OCI-LY1 (cell line): ENCODE measurements at regions not wholly inside any gene's neighbourhood (a gene's known extent, or its start where the extent isn't known, plus 50 kb on each side); places are given as distances from the start of the nearest gene placed in this dataset.

Experiments used
- H2AFZ ChIP-seq: fragments of 200-600 bp; sonication (generic), shearing (Covaris generic); 2 replicates; pipeline ENCODE4 v1.6.0; 2014; ENCODE audit warnings: antibody characterized with exemption, mild to moderate bottlenecking, low read length
- H3F3A ChIP-seq: fragments of 200-600 bp; sonication (generic), shearing (Covaris generic); 2 replicates; pipeline ENCODE4 v1.6.0; 2014; ENCODE audit warnings: mild to moderate bottlenecking, antibody characterized with exemption, low read length, moderate library complexity; ENCODE audit not compliant: insufficient read depth
- H3K27ac ChIP-seq: fragments of 200-600 bp; sonication (generic); 2 replicates; pipeline ENCODE4 v1.5.1; 2014; ENCODE audit warnings: low read length, mixed run types, mild to moderate bottlenecking, low read depth; ENCODE audit not compliant: poor library complexity, severe bottlenecking
- H3K27me3 ChIP-seq: fragments of 200-600 bp; sonication (generic); 2 replicates; pipeline ENCODE4 v1.6.0; 2014; ENCODE audit warnings: antibody characterized with exemption, mild to moderate bottlenecking, low read length, moderate library complexity; ENCODE audit not compliant: insufficient read depth
- H3K36me3 ChIP-seq: fragments of 200-600 bp; sonication (generic); 2 replicates; pipeline ENCODE4 v1.6.1; 2014; ENCODE audit warnings: mild to moderate bottlenecking, antibody characterized with exemption, low read length, moderate library complexity, mixed read lengths; ENCODE audit not compliant: insufficient read depth
- H3K4me1 ChIP-seq: fragments of 200-600 bp; sonication (generic); 2 replicates; pipeline ENCODE4 v1.5.1; 2014; ENCODE audit warnings: mild to moderate bottlenecking, low read length, moderate library complexity; ENCODE audit not compliant: insufficient read depth, severe bottlenecking
- H3K4me2 ChIP-seq: fragments of 200-600 bp; sonication (generic), shearing (Covaris generic); 2 replicates; pipeline ENCODE4 v1.6.1; 2014; ENCODE audit warnings: low read length
- H3K4me3 ChIP-seq: fragments of 200-600 bp; sonication (generic); 2 replicates; pipeline ENCODE4 v1.5.1; 2014; ENCODE audit warnings: low read length, low read depth, mild to moderate bottlenecking, mixed read lengths; ENCODE audit not compliant: poor library complexity, severe bottlenecking
- H3K79me2 ChIP-seq: fragments of 200-600 bp; shearing (Covaris generic); 2 replicates; pipeline ENCODE4 v1.6.1; 2016; ENCODE audit warnings: mixed run types, low read length, mixed read lengths; ENCODE audit not compliant: insufficient read depth
- H3K9ac ChIP-seq: fragments of 200-600 bp; sonication (generic), shearing (Covaris generic); 2 replicates; pipeline ENCODE4 v1.6.1; 2014; ENCODE audit warnings: mild to moderate bottlenecking, low read length, mixed read lengths
- H3K9me2 ChIP-seq: fragments of 200-600 bp; sonication (generic), shearing (Covaris generic); 2 replicates; pipeline ENCODE4 v1.6.1; 2014; ENCODE audit warnings: low read depth, mild to moderate bottlenecking, low read length, mixed read lengths
- H3K9me3 ChIP-seq: fragments of 200-600 bp; shearing (Covaris generic); 2 replicates; pipeline ENCODE4 v1.6.1; 2014; ENCODE audit warnings: low read length, mixed read lengths
- H4K20me1 ChIP-seq: fragments of 200-600 bp; sonication (generic), shearing (Covaris generic); 2 replicates; pipeline ENCODE4 v1.6.0; 2016; ENCODE audit warnings: mild to moderate bottlenecking, low read length; ENCODE audit not compliant: insufficient read depth
- EZH2 ChIP-seq: fragments of 200-600 bp; sonication (generic), shearing (Covaris generic); IDR thresholded peaks from 2 replicates; pipeline ENCODE4 v1.8.0; 2017; ENCODE audit warnings: borderline replicate concordance, mixed run types, mild to moderate bottlenecking, antibody characterized with exemption, low read length, moderate library complexity, mixed read lengths
- TF ChIP-seq, protein P1 (sequence below): fragments of 200-600 bp; sonication (generic), shearing (Covaris generic); IDR thresholded peaks from 2 replicates; pipeline ENCODE4 v1.5.1; 2017; ENCODE audit warnings: mild to moderate bottlenecking, antibody characterized with exemption, low read length, moderate library complexity, mixed read lengths

DNA sequence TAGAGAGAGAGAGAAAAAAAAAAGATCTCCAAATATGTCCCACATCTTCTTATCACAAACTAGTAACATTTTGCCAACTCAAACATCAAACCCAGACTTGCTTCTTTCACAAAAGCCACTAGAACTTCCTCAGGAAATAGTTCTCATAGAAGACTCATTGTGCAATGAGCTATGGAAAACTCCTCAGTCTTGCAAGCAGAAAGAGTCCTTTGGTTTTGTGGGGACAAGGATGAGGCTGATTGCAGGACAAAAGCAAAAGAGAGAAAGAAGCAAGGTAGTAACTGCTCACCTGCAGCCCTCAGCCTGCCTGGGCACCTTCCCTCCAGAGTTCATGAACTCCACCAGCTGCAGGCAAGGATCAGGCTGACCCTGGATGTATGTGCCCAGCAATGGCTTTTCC lies 399.0 kb downstream of the IRX1 start:
- H3K9me2 ChIP-seq: no peaks in the 10 kb centered on the region
- H3K4me1 ChIP-seq: no peaks in the 10 kb centered on the region
- no peak overlapping the region for H3K9ac ChIP-seq
- no peaks in the 10 kb centered on the region for H3K79me2 ChIP-seq
- H3K4me3 ChIP-seq: no peak overlapping the region
- H3F3A ChIP-seq: no peaks in the 10 kb centered on the region
- H3K36me3 ChIP-seq: no peaks in the 10 kb centered on the region
- H3K27me3 ChIP-seq: no peaks in the 10 kb centered on the region; the same call in 1 of the 2 replicates
- H3K27ac ChIP-seq: no peak overlapping the region
- TF ChIP-seq, protein P1, sequence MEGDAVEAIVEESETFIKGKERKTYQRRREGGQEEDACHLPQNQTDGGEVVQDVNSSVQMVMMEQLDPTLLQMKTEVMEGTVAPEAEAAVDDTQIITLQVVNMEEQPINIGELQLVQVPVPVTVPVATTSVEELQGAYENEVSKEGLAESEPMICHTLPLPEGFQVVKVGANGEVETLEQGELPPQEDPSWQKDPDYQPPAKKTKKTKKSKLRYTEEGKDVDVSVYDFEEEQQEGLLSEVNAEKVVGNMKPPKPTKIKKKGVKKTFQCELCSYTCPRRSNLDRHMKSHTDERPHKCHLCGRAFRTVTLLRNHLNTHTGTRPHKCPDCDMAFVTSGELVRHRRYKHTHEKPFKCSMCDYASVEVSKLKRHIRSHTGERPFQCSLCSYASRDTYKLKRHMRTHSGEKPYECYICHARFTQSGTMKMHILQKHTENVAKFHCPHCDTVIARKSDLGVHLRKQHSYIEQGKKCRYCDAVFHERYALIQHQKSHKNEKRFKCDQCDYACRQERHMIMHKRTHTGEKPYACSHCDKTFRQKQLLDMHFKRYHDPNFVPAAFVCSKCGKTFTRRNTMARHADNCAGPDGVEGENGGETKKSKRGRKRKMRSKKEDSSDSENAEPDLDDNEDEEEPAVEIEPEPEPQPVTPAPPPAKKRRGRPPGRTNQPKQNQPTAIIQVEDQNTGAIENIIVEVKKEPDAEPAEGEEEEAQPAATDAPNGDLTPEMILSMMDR: no peak
- no peak for TF ChIP-seq EZH2
- no peaks in the 10 kb centered on the region for H3K9me3 ChIP-seq
- no peak overlapping the region for H3K4me2 ChIP-seq
- H4K20me1 ChIP-seq: no peaks in the 10 kb centered on the region
- no peak overlapping the region for H2AFZ ChIP-seq

DNA sequence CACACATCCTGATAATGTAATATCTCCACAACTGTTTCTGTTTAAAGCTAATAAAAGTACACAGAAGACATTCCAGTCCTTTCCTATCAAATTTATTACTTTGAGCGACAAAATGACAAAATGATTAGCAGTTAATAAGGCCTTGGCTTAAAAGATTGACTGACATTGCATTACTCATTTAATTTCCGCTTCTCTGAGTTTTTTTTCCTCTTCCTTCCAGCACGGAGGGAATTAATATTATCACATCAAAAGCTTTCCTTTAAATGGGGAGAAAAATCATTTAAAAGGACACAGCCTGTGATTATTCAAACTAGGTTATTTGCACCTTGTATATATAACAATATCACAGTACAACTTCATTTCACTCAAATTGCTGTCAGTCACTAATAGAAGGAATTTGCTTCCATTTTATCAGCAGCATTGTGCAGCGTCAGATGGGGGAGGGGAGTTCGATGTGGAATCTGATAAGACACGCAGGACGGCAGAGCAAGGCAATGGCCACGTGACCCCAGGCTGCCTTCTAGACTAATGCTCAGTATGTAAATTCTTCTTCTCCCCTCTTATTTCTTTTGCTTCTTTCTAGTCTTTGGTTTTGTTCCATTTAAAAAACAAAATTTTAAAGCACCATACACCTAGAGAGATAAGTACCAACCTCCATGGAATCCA lies 400.5 kb downstream of the IRX1 start:
- Histone ChIP-seq H3K4me2 (no peak overlapping the region), H3K27ac (no peak overlapping the region), H3K9me2 (no peaks in the 10 kb centered on the region), H3K9ac (no peak overlapping the region), H2AFZ (no peak overlapping the region), H3K4me1 (no peaks in the 10 kb centered on the region), H3K4me3 (no peak overlapping the region), H3K79me2 (no peaks in the 10 kb centered on the region), H4K20me1 (no peaks in the 10 kb centered on the region), H3K27me3 (no peaks in the 10 kb centered on the region; the same call in 1 of the 2 replicates), H3K36me3 (no peaks in the 10 kb centered on the region), H3K9me3 (no peaks in the 10 kb centered on the region), H3F3A (no peaks in the 10 kb centered on the region)
- TF ChIP-seq EZH2: no peak
- TF ChIP-seq, protein P1: no peak

DNA sequence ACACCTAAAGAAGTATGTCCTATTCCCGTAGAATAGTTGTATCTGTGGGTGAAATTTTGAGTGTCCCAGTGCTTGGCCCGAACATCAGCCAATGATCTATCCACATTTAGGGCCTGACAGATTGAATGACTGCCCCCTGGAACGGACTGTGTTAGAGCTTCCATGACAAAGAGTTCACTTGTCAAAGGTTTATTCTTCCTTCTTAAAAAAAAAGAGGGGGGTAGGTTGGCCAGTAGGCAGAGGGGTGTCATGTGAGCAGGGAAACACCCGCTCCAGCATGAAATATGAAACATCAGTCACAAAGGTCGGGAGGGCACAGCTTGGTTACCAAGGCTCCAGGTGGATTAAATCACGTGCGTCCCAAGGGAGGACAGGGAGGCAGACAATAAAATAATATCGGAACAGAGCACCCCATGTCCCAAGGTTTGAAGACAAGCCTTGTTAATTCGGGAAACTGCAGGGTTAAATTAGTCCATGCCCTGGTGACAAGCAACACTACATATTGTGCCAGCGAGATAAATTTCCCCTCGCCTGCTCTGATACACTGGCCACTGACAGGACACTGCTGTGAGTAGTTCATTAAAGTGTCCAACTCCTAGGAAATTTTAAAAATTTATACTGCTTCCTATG lies 401.2 kb downstream of the IRX1 start:
- H3F3A ChIP-seq: no peaks in the 10 kb centered on the region
- H3K27me3 ChIP-seq: no peaks in the 10 kb centered on the region; the same call in 1 of the 2 replicates
- no peaks in the 10 kb centered on the region for H4K20me1 ChIP-seq
- no peaks in the 10 kb centered on the region for H3K79me2 ChIP-seq
- no peaks in the 10 kb centered on the region for H3K4me1 ChIP-seq
- TF ChIP-seq EZH2: no peak
- TF ChIP-seq, protein P1: no peak
- H3K9me3 ChIP-seq: no peaks in the 10 kb centered on the region
- no peaks in the 10 kb centered on the region for H3K36me3 ChIP-seq
- no peak overlapping the region for H3K9ac ChIP-seq
- no peak overlapping the region for H2AFZ ChIP-seq
- no peak overlapping the region for H3K4me2 ChIP-seq
- H3K27ac ChIP-seq: no peak overlapping the region
- H3K4me3 ChIP-seq: no peak overlapping the region
- H3K9me2 ChIP-seq: no peaks in the 10 kb centered on the region
